Lung (tissue), 11 donors: ENCODE measurements at regions not wholly inside any gene's neighbourhood (a gene's known extent, or its start where the extent isn't known, plus 50 kb on each side); places are given as distances from the start of the nearest gene placed in this dataset.
A peak's percentile ranks its signal among the peaks of the same experiment; 100 is the strongest.

Experiments
- ATAC-seq: fragments of 200-7000 bp; cut with Tn5 transposase; one replicate; pipeline ENCODE4 v1.9.1; 2020; ENCODE audit warnings: moderate number of reproducible peaks; ENCODE audit not compliant: insufficient read depth, low FRiP score
- DNase-seq, 3 donors: peaks; one replicate each; pipeline ENCODE4 v3.0.0-alpha.2; 2013 to 2017
- H3K27ac ChIP-seq, 2 donors: one replicate each; pipeline ENCODE4 v1.5.1; 2013; ENCODE audit warnings: mild to moderate bottlenecking in 2 of 2, moderate library complexity in 2 of 2, control low read depth in 1 of 2, inconsistent platforms in 1 of 2, low read depth in 1 of 2, low read length in 1 of 2
- H3K27me3 ChIP-seq, 3 donors: one replicate each; pipeline ENCODE4 v1.5.1; 2013; ENCODE audit warnings: low read length in 2 of 3; ENCODE audit not compliant: control insufficient read depth in 3 of 3, insufficient read depth in 3 of 3
- H3K36me3 ChIP-seq, 4 donors: one replicate each; pipeline ENCODE4 v1.5.1; 2013; ENCODE audit warnings: low read length in 4 of 4, mild to moderate bottlenecking in 1 of 4, moderate library complexity in 1 of 4; ENCODE audit not compliant: control insufficient read depth in 4 of 4, insufficient read depth in 4 of 4
- H3K4me1 ChIP-seq, 5 donors: one replicate each; pipeline ENCODE4 v1.5.1; 2013; ENCODE audit warnings: low read length in 5 of 5, mild to moderate bottlenecking in 2 of 5, moderate library complexity in 1 of 5; ENCODE audit not compliant: control insufficient read depth in 5 of 5, insufficient read depth in 5 of 5
- H3K4me3 ChIP-seq: one replicate; pipeline ENCODE4 v1.5.1; 2013; ENCODE audit warnings: mild to moderate bottlenecking, control low read depth, moderate library complexity
- H3K9ac ChIP-seq, 2 donors: one replicate each; pipeline ENCODE4 v1.5.1; 2013; ENCODE audit warnings: low read length in 2 of 2, control low read depth in 1 of 2; ENCODE audit not compliant: insufficient read depth in 1 of 2
- H3K9me3 ChIP-seq, 4 donors: one replicate each; pipeline ENCODE4 v1.5.1; 2013; ENCODE audit warnings: low read length in 3 of 4, mild to moderate bottlenecking in 1 of 4, moderate library complexity in 1 of 4; ENCODE audit not compliant: control insufficient read depth in 4 of 4, insufficient read depth in 3 of 4
- CTCF ChIP-seq: IDR thresholded peaks from 2 replicates; pipeline ENCODE4 v1.5.1; 2012; ENCODE audit warnings: mild to moderate bottlenecking; ENCODE audit errors: control extremely low read depth, extremely low read depth
- WGBS, 2 donors: extraction: QIAGEN DNeasy Blood & Tissue Kit; methylation state at CpG; one replicate each; pipeline ENCODE4 v1.1.7; 2013; 5-methylcytosine and 5-hydroxymethylcytosine counted together
- donor health status: control.
- donor health status: control.
- donor health status: Bipolar disorder and iron deficiency.
- donor health status: healthy.
- donor health status: DM: yes; HTN: yes; CAD: no.

GRCh38 chr20:50325651-50326050 is 135.0 kb downstream of the CEBPB start:
- H3K4me3 ChIP-seq: no peak overlapping the region
- H3K4me1 ChIP-seq: peaks cover 0 to 22% (median 7%) of the 10 kb centered on the region in 5 donors
- H3K36me3 ChIP-seq: no peaks in the 10 kb centered on the region
- H3K27me3 ChIP-seq: no peaks in the 10 kb centered on the region
- ATAC-seq (no peak), DNase-seq (peak in 1 of 3 donors; percentile 18)
- no peak for TF ChIP-seq CTCF
- WGBS, 2 donors: 49 to 77% methylated on average over 3 of the region's 3 CpGs
- no peak overlapping the region for H3K27ac ChIP-seq
- no peak overlapping the region for H3K9ac ChIP-seq
- peaks cover 0 to 2% (median under 1%) of the 10 kb centered on the region in 4 donors for H3K9me3 ChIP-seq

GRCh38 chr20:50327666-50328065 is 137.0 kb downstream of the CEBPB start:
- DNase-seq (no peak), ATAC-seq (no peak)
- Histone ChIP-seq H3K9ac (no peak overlapping the region), H3K4me1 (peaks cover 0 to 19% (median 4%) of the 10 kb centered on the region in 5 donors), H3K27ac (no peak overlapping the region), H3K4me3 (no peak overlapping the region), H3K9me3 (peaks cover 0 to 2% (median under 1%) of the 10 kb centered on the region in 4 donors), H3K36me3 (no peaks in the 10 kb centered on the region), H3K27me3 (no peaks in the 10 kb centered on the region)
- 70 to 83% methylated on average over 2 of the region's 2 CpGs for WGBS, 2 donors
- TF ChIP-seq CTCF: no peak

GRCh38 chr20:50328222-50328979 is 137.8 kb downstream of the CEBPB start:
- no peaks in the 10 kb centered on the region for H3K36me3 ChIP-seq
- 90 to 94% methylated on average over 6 of the region's 6 CpGs for WGBS, 2 donors
- H3K4me1 ChIP-seq: peaks cover 0 to 23% (median 4%) of the 10 kb centered on the region in 5 donors
- peaks cover 0 to 2% (median under 1%) of the 10 kb centered on the region in 4 donors for H3K9me3 ChIP-seq
- DNase-seq (peak in 1 of 3 donors; percentile 10), ATAC-seq (no peak)
- no peak for TF ChIP-seq CTCF
- no peak overlapping the region for H3K9ac ChIP-seq
- H3K4me3 ChIP-seq: no peak overlapping the region
- no peak overlapping the region for H3K27ac ChIP-seq
- H3K27me3 ChIP-seq: no peaks in the 10 kb centered on the region
